ENCODE measurements at regions not wholly inside any gene's neighbourhood (a gene's known extent, or its start where the extent isn't known, plus 50 kb on each side); places are given as distances from the start of the nearest gene placed in this dataset.

DNA sequence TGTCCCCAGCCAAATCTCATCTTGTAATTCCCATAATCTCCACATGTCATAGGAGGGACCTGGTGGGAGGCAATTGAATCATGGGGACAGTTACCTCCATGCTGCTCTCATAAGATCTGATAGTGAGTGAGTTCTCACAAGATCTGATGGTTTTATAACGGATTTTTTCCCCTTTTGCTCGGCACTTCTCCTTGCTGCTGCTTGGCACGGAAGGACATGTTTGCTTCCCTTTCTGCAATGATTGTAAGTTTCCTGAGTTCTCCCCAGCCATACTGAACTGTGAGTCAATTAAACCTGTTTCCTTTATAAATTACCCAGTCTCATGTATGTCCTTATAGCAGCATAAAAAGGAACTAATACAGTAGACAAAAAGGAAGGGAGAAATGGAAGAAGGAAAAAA is 76.7 kb upstream of the CCNG1 start:
- TF ChIP-seq, protein P1, sequence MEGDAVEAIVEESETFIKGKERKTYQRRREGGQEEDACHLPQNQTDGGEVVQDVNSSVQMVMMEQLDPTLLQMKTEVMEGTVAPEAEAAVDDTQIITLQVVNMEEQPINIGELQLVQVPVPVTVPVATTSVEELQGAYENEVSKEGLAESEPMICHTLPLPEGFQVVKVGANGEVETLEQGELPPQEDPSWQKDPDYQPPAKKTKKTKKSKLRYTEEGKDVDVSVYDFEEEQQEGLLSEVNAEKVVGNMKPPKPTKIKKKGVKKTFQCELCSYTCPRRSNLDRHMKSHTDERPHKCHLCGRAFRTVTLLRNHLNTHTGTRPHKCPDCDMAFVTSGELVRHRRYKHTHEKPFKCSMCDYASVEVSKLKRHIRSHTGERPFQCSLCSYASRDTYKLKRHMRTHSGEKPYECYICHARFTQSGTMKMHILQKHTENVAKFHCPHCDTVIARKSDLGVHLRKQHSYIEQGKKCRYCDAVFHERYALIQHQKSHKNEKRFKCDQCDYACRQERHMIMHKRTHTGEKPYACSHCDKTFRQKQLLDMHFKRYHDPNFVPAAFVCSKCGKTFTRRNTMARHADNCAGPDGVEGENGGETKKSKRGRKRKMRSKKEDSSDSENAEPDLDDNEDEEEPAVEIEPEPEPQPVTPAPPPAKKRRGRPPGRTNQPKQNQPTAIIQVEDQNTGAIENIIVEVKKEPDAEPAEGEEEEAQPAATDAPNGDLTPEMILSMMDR (IDR thresholded peaks at IDR 0.05) = no peak
- no peak for TF ChIP-seq POLR2A (IDR thresholded peaks at IDR 0.05)

Measured in adrenal gland (tissue), 5 donors.